GM19463 (cell line): ENCODE measurements at regions not wholly inside any gene's neighbourhood (a gene's known extent, or its start where the extent isn't known, plus 50 kb on each side); places are given as distances from the start of the nearest gene placed in this dataset.
"Not testable (repeated sequence)": the region's sequence is repeated elsewhere in the genome, so short reads cannot be mapped to it uniquely, and the experiment has no call there.

Experiments
- ATAC-seq: cut with Tn5 transposase; IDR thresholded peaks from one replicate; pipeline ENCODE4 v1.9.1; 2021; ENCODE audit warnings: mild to moderate bottlenecking, moderate library complexity; ENCODE audit not compliant: unreplicated experiment

GRCh38 chr21:20207335-20207734 is 790.9 kb upstream of the NCAM2 start:
- no peak for ATAC-seq

- ATAC-seq, result no peak
These were observed 782.2 kb upstream of the NCAM2 start for GRCh38 chr21:20215959-20216358.

- no peak for ATAC-seq
These were observed 777.6 kb upstream of the NCAM2 start for GRCh38 chr21:20220586-20220985.

- ATAC-seq, result not testable (repeated sequence)
These were observed 776.2 kb upstream of the NCAM2 start for GRCh38 chr21:20221981-20222380.

GRCh38 chr21:20236649-20237048 is 761.6 kb upstream of the NCAM2 start:
- ATAC-seq, result not testable (repeated sequence)

GRCh38 chr21:20249401-20249800 is 748.8 kb upstream of the NCAM2 start:
- no peak for ATAC-seq

GRCh38 chr21:20250337-20250736 is 747.9 kb upstream of the NCAM2 start:
- ATAC-seq, result no peak

GRCh38 chr21:20253261-20253660 is 744.9 kb upstream of the NCAM2 start:
- ATAC-seq, result no peak

- ATAC-seq, result no peak
These were observed 743.2 kb upstream of the NCAM2 start for GRCh38 chr21:20254964-20255363.

GRCh38 chr21:20257052-20257740 is 741.0 kb upstream of the NCAM2 start:
- no peak for ATAC-seq

- ATAC-seq, result no peak
These were observed 739.7 kb upstream of the NCAM2 start for GRCh38 chr21:20258542-20258941.

GRCh38 chr21:20259031-20259867 is 739.0 kb upstream of the NCAM2 start:
- ATAC-seq, result no peak

GRCh38 chr21:20260124-20260523 is 738.1 kb upstream of the NCAM2 start:
- ATAC-seq, result no peak

- ATAC-seq, result no peak
These were observed 736.8 kb upstream of the NCAM2 start for GRCh38 chr21:20261364-20261763.

- no peak for ATAC-seq
These were observed 732.3 kb upstream of the NCAM2 start for GRCh38 chr21:20265707-20266440.

- no peak for ATAC-seq
These were observed 731.8 kb upstream of the NCAM2 start for GRCh38 chr21:20266441-20266710.

- ATAC-seq, result no peak
These were observed 727.7 kb upstream of the NCAM2 start for GRCh38 chr21:20270365-20271055.

GRCh38 chr21:20272791-20273362 is 725.3 kb upstream of the NCAM2 start:
- ATAC-seq, result no peak

GRCh38 chr21:20276377-20276776 is 721.8 kb upstream of the NCAM2 start:
- ATAC-seq, result no peak

GRCh38 chr21:20276954-20277353 is 721.3 kb upstream of the NCAM2 start:
- ATAC-seq, result no peak

- no peak for ATAC-seq
These were observed 714.4 kb upstream of the NCAM2 start for GRCh38 chr21:20283836-20284235.
